H9 (cell line): ENCODE measurements at regions not wholly inside any gene's neighbourhood (a gene's known extent, or its start where the extent isn't known, plus 50 kb on each side); places are given as distances from the start of the nearest gene placed in this dataset.

Experiments
- DNase-seq: peaks from one replicate; pipeline ENCODE4 v3.0.0-alpha.2; 2017
- H2AFZ ChIP-seq: one replicate; pipeline ENCODE4 v1.6.1; 2013; ENCODE audit warnings: mild to moderate bottlenecking, low read length, control low read depth, moderate library complexity
- H2AK5ac ChIP-seq: 2 replicates; pipeline ENCODE4 v1.6.1; 2013; ENCODE audit warnings: low read length, control low read depth, mixed read lengths; ENCODE audit not compliant: insufficient read length
- H2BK120ac ChIP-seq: one replicate; pipeline ENCODE4 v1.6.1; 2013; ENCODE audit warnings: low read depth, mild to moderate bottlenecking, low read length, control low read depth, inconsistent platforms; ENCODE audit not compliant: poor library complexity, severe bottlenecking
- H2BK12ac ChIP-seq: 2 replicates; pipeline ENCODE4 v1.6.1; 2013; ENCODE audit warnings: low read length, control low read depth, mixed read lengths, low read depth; ENCODE audit not compliant: insufficient read length
- H2BK15ac ChIP-seq: 2 replicates; pipeline ENCODE4 v1.6.1; 2013; ENCODE audit warnings: low read depth, low read length, control low read depth
- H2BK20ac ChIP-seq: one replicate; pipeline ENCODE4 v1.6.1; 2013; ENCODE audit warnings: low read depth, mild to moderate bottlenecking, low read length, control low read depth, inconsistent platforms; ENCODE audit not compliant: poor library complexity, severe bottlenecking
- H2BK5ac ChIP-seq: 2 replicates; pipeline ENCODE4 v1.6.1; 2013; ENCODE audit warnings: low read length, control low read depth, mixed read lengths; ENCODE audit not compliant: insufficient read length
- H3K14ac ChIP-seq: 2 replicates; pipeline ENCODE4 v1.6.1; 2013; ENCODE audit warnings: low read length, control low read depth; ENCODE audit not compliant: insufficient read depth
- H3K18ac ChIP-seq: 2 replicates; pipeline ENCODE4 v1.6.1; 2013; ENCODE audit warnings: low read depth, mild to moderate bottlenecking, mixed read lengths, low read length, control low read depth; ENCODE audit not compliant: insufficient read length
- H3K23ac ChIP-seq: 2 replicates; pipeline ENCODE4 v1.6.1; 2013; ENCODE audit warnings: low read length, control low read depth, mixed read lengths, low read depth; ENCODE audit not compliant: insufficient read length
- H3K23me2 ChIP-seq: 2 replicates; pipeline ENCODE4 v1.6.1; 2013; ENCODE audit warnings: low read depth, mild to moderate bottlenecking, mixed read lengths, low read length, control low read depth; ENCODE audit not compliant: insufficient read length, poor library complexity, severe bottlenecking
- H3K27ac ChIP-seq: 2 replicates; pipeline ENCODE4 v1.5.1; 2013; ENCODE audit warnings: low read length, control low read depth, mixed read lengths, low read depth; ENCODE audit not compliant: insufficient read length
- H3K27me3 ChIP-seq: 2 replicates; pipeline ENCODE4 v1.6.1; 2013; ENCODE audit warnings: low read length, control low read depth, inconsistent platforms; ENCODE audit not compliant: insufficient read depth
- H3K4ac ChIP-seq: 2 replicates; pipeline ENCODE4 v1.6.1; 2013; ENCODE audit warnings: low read depth, mild to moderate bottlenecking, control low read depth, inconsistent platforms, low read length, moderate library complexity
- H3K4me1 ChIP-seq: 2 replicates; pipeline ENCODE4 v1.6.1; 2013; ENCODE audit warnings: low read length, control low read depth, inconsistent platforms; ENCODE audit not compliant: insufficient read depth
- H3K4me2 ChIP-seq: 2 replicates; pipeline ENCODE4 v1.6.1; 2013; ENCODE audit warnings: low read length, control low read depth, mixed read lengths; ENCODE audit not compliant: insufficient read length, insufficient read depth
- H3K56ac ChIP-seq: 2 replicates; pipeline ENCODE4 v1.6.1; 2013; ENCODE audit warnings: low read depth, mild to moderate bottlenecking, mixed read lengths, low read length, control low read depth; ENCODE audit not compliant: insufficient read length
- H3K79me1 ChIP-seq: 2 replicates; pipeline ENCODE4 v1.6.1; 2013; ENCODE audit warnings: low read depth, mild to moderate bottlenecking, moderate library complexity, low read length, control low read depth, inconsistent platforms; ENCODE audit not compliant: insufficient read depth, poor library complexity, severe bottlenecking
- H3K79me2 ChIP-seq: 2 replicates; pipeline ENCODE4 v1.6.1; 2013; ENCODE audit warnings: low read length, control low read depth, inconsistent platforms; ENCODE audit not compliant: insufficient read depth
- H3K9ac ChIP-seq: 2 replicates; pipeline ENCODE4 v1.6.1; 2013; ENCODE audit warnings: low read length, control low read depth, mixed read lengths; ENCODE audit not compliant: insufficient read length; ENCODE audit errors: extremely low read depth
- H3K9me3 ChIP-seq: one replicate; pipeline ENCODE4 v1.6.1; 2013; ENCODE audit warnings: low read depth, low read length, inconsistent platforms; ENCODE audit not compliant: control insufficient read depth
- H3T11ph ChIP-seq: one replicate; pipeline ENCODE4 v1.6.1; 2013; ENCODE audit warnings: mild to moderate bottlenecking, low read length, control low read depth, inconsistent platforms
- H4K20me1 ChIP-seq: one replicate; pipeline ENCODE4 v1.6.1; 2013; ENCODE audit not compliant: control insufficient read depth, insufficient read length, insufficient read depth
- H4K5ac ChIP-seq: 2 replicates; pipeline ENCODE4 v1.6.1; 2013; ENCODE audit warnings: low read depth, mild to moderate bottlenecking, mixed read lengths, low read length, control low read depth; ENCODE audit not compliant: insufficient read length
- H4K8ac ChIP-seq: replicated peaks from 2 replicates; pipeline ENCODE4 v1.6.1; 2013; ENCODE audit warnings: low read length, control low read depth, mixed read lengths, low read depth; ENCODE audit not compliant: insufficient read length
- H4K91ac ChIP-seq: 2 replicates; pipeline ENCODE4 v1.6.1; 2013; ENCODE audit warnings: low read depth, mild to moderate bottlenecking, moderate library complexity, mixed read lengths, low read length, control low read depth; ENCODE audit not compliant: insufficient read length
- H3K27ac Mint-ChIP-seq, 3 experiments: 2 replicates in 2 of 3; 3 replicates in 1 of 3; pipeline ENCODE4 v1.8.0; 2020 to 2021; ENCODE audit warnings: mixed read lengths in 3 of 3, mild to moderate bottlenecking in 1 of 3, moderate library complexity in 1 of 3
- H3K27me3 Mint-ChIP-seq: 2 replicates; pipeline ENCODE4 v1.8.0; 2021; ENCODE audit warnings: low read depth, mild to moderate bottlenecking, moderate library complexity, mixed read lengths
- H3K36me3 Mint-ChIP-seq, 3 experiments: 2 replicates in 2 of 3; 3 replicates in 1 of 3; pipeline ENCODE4 v1.8.0; 2020 to 2021; ENCODE audit warnings: low read depth in 3 of 3, mixed read lengths in 3 of 3; ENCODE audit not compliant: insufficient read depth in 1 of 3
- H3K4me1 Mint-ChIP-seq, 2 experiments: 2 replicates each; pipeline ENCODE4 v1.8.0; 2020; ENCODE audit warnings: mixed read lengths in 2 of 2
- H3K4me3 Mint-ChIP-seq, 2 experiments: 2 replicates in 1 of 2; 3 replicates in 1 of 2; pipeline ENCODE4 v1.8.0; 2020 to 2021; ENCODE audit warnings: mild to moderate bottlenecking in 2 of 2, mixed read lengths in 2 of 2, moderate library complexity in 1 of 2
- H3K9me3 Mint-ChIP-seq, 2 experiments: 2 replicates in 1 of 2; 3 replicates in 1 of 2; pipeline ENCODE4 v1.8.0; 2020; ENCODE audit warnings: mild to moderate bottlenecking in 2 of 2, mixed read lengths in 2 of 2, moderate library complexity in 1 of 2
- CTCF ChIP-seq: fragments of 200-600 bp; sonication (generic); conservative IDR thresholded peaks from 3 replicates; pipeline ENCODE4 v1.8.0; 2021; ENCODE audit warnings: antibody characterized with exemption, mild to moderate bottlenecking
- WGBS: extraction: QIAGEN DNeasy Blood & Tissue Kit; methylation state at CpG from one replicate; pipeline ENCODE4 v1.1.7; 2013; ENCODE audit warnings: missing lambda C conversion rate, low lambda C conversion rate, mixed read lengths; ENCODE audit not compliant: insufficient read length; ENCODE audit errors: extremely low coverage; 5-methylcytosine and 5-hydroxymethylcytosine counted together

- H4K91ac ChIP-seq = no peak overlapping the region
- no peak overlapping the region for H4K8ac ChIP-seq
- no CpG with 5 or more reads among the region's 3 CpGs for WGBS
- H2BK20ac ChIP-seq = no peak overlapping the region
- H3K4ac ChIP-seq = no peak overlapping the region
- no peak overlapping the region for H2BK12ac ChIP-seq
- H3K56ac ChIP-seq = no peak overlapping the region
- no peaks in the 10 kb centered on the region for H3K27me3 ChIP-seq
- H4K20me1 ChIP-seq = no peaks in the 10 kb centered on the region
- no peaks in the 10 kb centered on the region for H3K27me3 Mint-ChIP-seq
- no peak overlapping the region for H2AFZ ChIP-seq
- H2BK5ac ChIP-seq = no peak overlapping the region
- H3K4me1 Mint-ChIP-seq = peaks cover 0 to 4% of the 10 kb centered on the region in 2 experiments
- TF ChIP-seq CTCF = no peak
- no peak overlapping the region for H3K27ac ChIP-seq
- DNase-seq = no peak
- H4K5ac ChIP-seq = no peak overlapping the region
- no peak overlapping the region for H3K9ac ChIP-seq
- H2AK5ac ChIP-seq = no peak overlapping the region
- H3K4me1 ChIP-seq = no peaks in the 10 kb centered on the region
- no peak overlapping the region for H3K14ac ChIP-seq
- H3K23ac ChIP-seq = no peak overlapping the region
- no peak overlapping the region for H3K4me2 ChIP-seq
- H3K79me2 ChIP-seq = no peaks in the 10 kb centered on the region
- no peaks in the 10 kb centered on the region for H3K36me3 Mint-ChIP-seq
- H3K79me1 ChIP-seq = no peaks in the 10 kb centered on the region
- no peak overlapping the region for H3K27ac Mint-ChIP-seq
- H3K23me2 ChIP-seq = peaks cover 2% of the 10 kb centered on the region
- H2BK120ac ChIP-seq = no peak overlapping the region
- H3K9me3 ChIP-seq = no peaks in the 10 kb centered on the region
- H3T11ph ChIP-seq = no peak overlapping the region
- no peak overlapping the region for H2BK15ac ChIP-seq
- no peak overlapping the region for H3K4me3 Mint-ChIP-seq
- no peaks in the 10 kb centered on the region; a peak in 1 of 5 replicates for H3K9me3 Mint-ChIP-seq
- no peak overlapping the region for H3K18ac ChIP-seq
Observed at GRCh38 chr5:15386122-15386521, 113.9 kb upstream of the FBXL7 start.
